NCI-H774 (cell line): ENCODE measurements at regions not wholly inside any gene's neighbourhood (a gene's known extent, or its start where the extent isn't known, plus 50 kb on each side); places are given as distances from the start of the nearest gene placed in this dataset.

Experiments
- DNase-seq: peaks from one replicate; lab custom pipeline; 2025; lab: John Stamatoyannopoulos, UW

GRCh38 chr2:8574196-8575037, 107.4 kb upstream of the ID2 start:
- peak; percentile 31 for DNase-seq

GRCh38 chr2:8575038-8575833, 106.6 kb upstream of the ID2 start:
- DNase-seq: no peak

GRCh38 chr2:8575834-8576423, 105.9 kb upstream of the ID2 start:
- DNase-seq: no peak

GRCh38 chr2:8576525-8577167, 105.2 kb upstream of the ID2 start:
- DNase-seq: no peak

- no peak for DNase-seq
These were observed 104.3 kb upstream of the ID2 start for GRCh38 chr2:8577573-8577972.

- DNase-seq: no peak
These were observed 103.3 kb upstream of the ID2 start for GRCh38 chr2:8578335-8579244.

- no peak for DNase-seq
These were observed 102.3 kb upstream of the ID2 start for GRCh38 chr2:8579485-8580085.

- DNase-seq: no peak
These were observed 101.3 kb upstream of the ID2 start for GRCh38 chr2:8580316-8581233.

- no peak for DNase-seq
These were observed 100.7 kb upstream of the ID2 start for GRCh38 chr2:8581234-8581561.

- DNase-seq: no peak
These were observed 100.2 kb upstream of the ID2 start for GRCh38 chr2:8581601-8582041.

GRCh38 chr2:8582191-8582590, 99.7 kb upstream of the ID2 start:
- no peak for DNase-seq

- no peak for DNase-seq
These were observed 99.0 kb upstream of the ID2 start for GRCh38 chr2:8582651-8583399.

GRCh38 chr2:8583400-8584173, 98.3 kb upstream of the ID2 start:
- peak; percentile 93 for DNase-seq

- no peak for DNase-seq
These were observed 97.4 kb upstream of the ID2 start for GRCh38 chr2:8584174-8585066.

GRCh38 chr2:8586457-8587051, 95.3 kb upstream of the ID2 start:
- DNase-seq: no peak

GRCh38 chr2:8587251-8587791, 94.5 kb upstream of the ID2 start:
- no peak for DNase-seq
